ENCODE measurements at regions not wholly inside any gene's neighbourhood (a gene's known extent, or its start where the extent isn't known, plus 50 kb on each side); places are given as distances from the start of the nearest gene placed in this dataset.
"Not testable (repeated sequence)": the region's sequence is repeated elsewhere in the genome, so short reads cannot be mapped to it uniquely, and the experiment has no call there.

- DNase-seq: no peak
Observed at GRCh38 chr10:124159153-124159552, 65.8 kb upstream of the CHST15 start.

GRCh38 chr10:124158592-124158991 lies 65.2 kb upstream of the CHST15 start:
- DNase-seq: no peak

- DNase-seq: no peak
Observed at GRCh38 chr10:124157271-124157681, 63.9 kb upstream of the CHST15 start.

- DNase-seq: no peak
Observed at GRCh38 chr10:124156524-124157260, 63.3 kb upstream of the CHST15 start.

- no peak for DNase-seq
Observed at GRCh38 chr10:124155781-124156435, 62.5 kb upstream of the CHST15 start.

- DNase-seq: peak; percentile 5
Observed at GRCh38 chr10:124153023-124153826, 59.8 kb upstream of the CHST15 start.

GRCh38 chr10:124152139-124153022 lies 59.0 kb upstream of the CHST15 start:
- no peak for DNase-seq

GRCh38 chr10:124151466-124152095 lies 58.2 kb upstream of the CHST15 start:
- no peak for DNase-seq

GRCh38 chr10:124150807-124151417 lies 57.5 kb upstream of the CHST15 start:
- DNase-seq: no peak

GRCh38 chr10:124150189-124150806 lies 56.9 kb upstream of the CHST15 start:
- DNase-seq: no peak

- no peak for DNase-seq
Observed at GRCh38 chr10:124149189-124150042, 56.0 kb upstream of the CHST15 start.

GRCh38 chr10:124148509-124149188 lies 55.3 kb upstream of the CHST15 start:
- DNase-seq: not testable (repeated sequence)

GRCh38 chr10:124146483-124146882 lies 53.1 kb upstream of the CHST15 start:
- DNase-seq: no peak

- DNase-seq: no peak
Observed at GRCh38 chr10:124145109-124145870, 51.9 kb upstream of the CHST15 start.

GRCh38 chr10:124144536-124144935 lies 51.1 kb upstream of the CHST15 start:
- no peak for DNase-seq

- DNase-seq: no peak
Observed at GRCh38 chr10:124143721-124144120, 50.3 kb upstream of the CHST15 start.
